HepG2 (cell line): ENCODE measurements at regions not wholly inside any gene's neighbourhood (a gene's known extent, or its start where the extent isn't known, plus 50 kb on each side); places are given as distances from the start of the nearest gene placed in this dataset.

Experiments
- ATAC-seq: fragments of 200-7000 bp; cut with Tn5 transposase; 3 replicates; pipeline ENCODE4 v1.9.1; 2020; ENCODE audit warnings: mild to moderate bottlenecking, moderate library complexity
- BruUV-seq: library from RNA; stranded (reverse); fragments of 400-500 nt; replicated peaks from 2 replicates; lab custom pipeline; 2021; lab: Mats Ljungman, UMichigan
- CTCF ChIA-PET: fragments of 300-600 bp; formaldehyde crosslinking; extraction: SDS; loops from one replicate; lab custom pipeline; 2021; ENCODE audit warnings: low total read pairs, inconsistent platforms, low intra/inter-chr PET ratio; lab: Yijun Ruan, JAX
- POLR2A ChIA-PET: fragments of 350-600 bp; sonication (Branson Sonifier 250); formaldehyde crosslinking; loops from one replicate; lab custom pipeline; 2020; ENCODE audit warnings: antibody characterized with exemption, inconsistent platforms; lab: Yijun Ruan, JAX
- DNase-seq: peaks from one replicate; pipeline ENCODE4 v3.0.0-alpha.2; 2015; ENCODE audit warnings: low spot score
- FAIRE-seq: peaks from 3 replicates; lab custom pipeline; 2011; peaks lifted over from hg19 to GRCh38; lab: Jason Lieb, UNC
- H2AFZ ChIP-seq: one replicate; pipeline ENCODE4 v1.6.1; 2011; ENCODE audit warnings: low read length, inconsistent platforms
- H3K27ac ChIP-seq: fragments of 300-600 bp; 3 replicates; pipeline ENCODE4 v1.8.0; 2011; ENCODE audit warnings: mixed run types, mild to moderate bottlenecking, mixed read lengths, low read length, inconsistent platforms; ENCODE audit not compliant: insufficient read depth; ENCODE audit errors: extremely low read length
- H3K27me3 ChIP-seq, 2 experiments: fragments of 200-600 bp in 1 of 2; 2 replicates in 1 of 2; 3 replicates in 1 of 2; pipeline versions ENCODE4 v1.6.0 to v1.8.0; 2011; ENCODE audit warnings: low read length in 2 of 2, mild to moderate bottlenecking in 2 of 2, moderate library complexity in 2 of 2, inconsistent platforms in 1 of 2; ENCODE audit not compliant: insufficient read depth in 2 of 2, control insufficient read depth in 1 of 2
- H3K36me3 ChIP-seq, 2 experiments: fragments of 200-600 bp in 1 of 2; replicated peaks in 1 of 2; 2 replicates in 1 of 2; 3 replicates in 1 of 2; pipeline versions ENCODE4 v1.5.1 to v1.8.0; 2011; ENCODE audit warnings: low read length in 2 of 2, inconsistent platforms in 1 of 2; ENCODE audit not compliant: insufficient read depth in 2 of 2, control insufficient read depth in 1 of 2
- H3K4me1 ChIP-seq: 2 replicates; pipeline ENCODE4 v1.5.1; 2012; ENCODE audit warnings: low read length, inconsistent platforms; ENCODE audit not compliant: insufficient read depth
- H3K4me2 ChIP-seq: 2 replicates; pipeline ENCODE4 v1.6.0; 2011; ENCODE audit warnings: low read depth, low read length, inconsistent platforms
- H3K4me3 ChIP-seq, 3 experiments: fragments of 200-600 bp in 1 of 3; sonication (generic), shearing (Covaris generic) in 1 of 3; replicated peaks in 1 of 3; 2 replicates each; pipeline ENCODE4 v1.5.1; 2011 to 2016; ENCODE audit warnings: low read length in 3 of 3, inconsistent platforms in 2 of 3, low read depth in 2 of 3, mild to moderate bottlenecking in 2 of 3, control low read depth in 1 of 3, mixed read lengths in 1 of 3; ENCODE audit not compliant: insufficient read depth in 1 of 3
- H3K79me2 ChIP-seq: one replicate; pipeline ENCODE4 v1.6.1; 2011; ENCODE audit warnings: low read length, inconsistent platforms; ENCODE audit not compliant: insufficient read depth
- H3K9ac ChIP-seq: 2 replicates; pipeline ENCODE4 v1.6.0; 2011; ENCODE audit warnings: mild to moderate bottlenecking, low read depth, low read length, inconsistent platforms; ENCODE audit not compliant: insufficient read depth
- H3K9me3 ChIP-seq: 2 replicates; pipeline ENCODE4 v1.5.1; 2012; ENCODE audit warnings: mild to moderate bottlenecking, low read length
- H4K20me1 ChIP-seq: 2 replicates; pipeline ENCODE4 v1.6.0; 2011; ENCODE audit warnings: inconsistent platforms, mild to moderate bottlenecking, low read length, moderate library complexity; ENCODE audit not compliant: insufficient read depth
- ETV6 ChIP-seq: sonication (generic); formaldehyde crosslinking; conservative IDR thresholded peaks from 2 replicates; pipeline ENCODE4 v1.4.0; 2020; ENCODE audit warnings: missing genetic modification reagents
- FOXJ3 ChIP-seq: sonication (generic); formaldehyde crosslinking; IDR thresholded peaks from 2 replicates; pipeline ENCODE4 v1.4.0; 2020; ENCODE audit warnings: missing genetic modification reagents, mild to moderate bottlenecking, borderline replicate concordance
- HCFC1 ChIP-seq: fragments of 150-350 bp; IDR thresholded peaks from 2 replicates; pipeline ENCODE4 v1.6.1; 2014; ENCODE audit warnings: low read depth, low read length
- KLF9 ChIP-seq: IDR thresholded peaks from 2 replicates; pipeline ENCODE4 v1.6.1; 2016; ENCODE audit warnings: low read depth
- NPAS2 ChIP-seq: sonication (generic); formaldehyde crosslinking; IDR thresholded peaks from 2 replicates; pipeline ENCODE4 v1.8.0; 2022; ENCODE audit warnings: mild to moderate bottlenecking, missing genetic modification reagents, borderline replicate concordance
- ZNF263 ChIP-seq: sonication (generic); formaldehyde crosslinking; IDR thresholded peaks from 2 replicates; pipeline ENCODE4 v1.4.0; 2020; ENCODE audit warnings: missing genetic modification reagents
- ZNF513 ChIP-seq: sonication (generic); formaldehyde crosslinking; conservative IDR thresholded peaks from 2 replicates; pipeline ENCODE4 v1.5.0; 2020; ENCODE audit warnings: missing genetic modification reagents
- WGBS: methylation state at CpG from one replicate; pipeline ENCODE4 v1.1.6; 2017; ENCODE audit warnings: low lambda C conversion rate; 5-methylcytosine and 5-hydroxymethylcytosine counted together
- in situ Hi-C: cut with HindIII; loops from 2 replicates; pipeline ENCODE4 v1.10.0; 2017; ENCODE audit warnings: low pct_unique_long_range_greater_than_20kb; ENCODE audit not compliant: extremely low pct_ligation_motif_present
- intact Hi-C: fragments of 100-400 bp; cut with micrococcal nuclease; formaldehyde crosslinking; loops from one replicate; pipeline ENCODE4 v1.10.0; 2022; ENCODE audit not compliant: unreplicated experiment
- TF ChIP-seq, protein P1 (sequence below): sonication (generic); formaldehyde crosslinking; IDR thresholded peaks from 2 replicates; pipeline ENCODE4 v1.4.0; 2020; ENCODE audit warnings: low read depth, mild to moderate bottlenecking, missing genetic modification reagents

DNA sequence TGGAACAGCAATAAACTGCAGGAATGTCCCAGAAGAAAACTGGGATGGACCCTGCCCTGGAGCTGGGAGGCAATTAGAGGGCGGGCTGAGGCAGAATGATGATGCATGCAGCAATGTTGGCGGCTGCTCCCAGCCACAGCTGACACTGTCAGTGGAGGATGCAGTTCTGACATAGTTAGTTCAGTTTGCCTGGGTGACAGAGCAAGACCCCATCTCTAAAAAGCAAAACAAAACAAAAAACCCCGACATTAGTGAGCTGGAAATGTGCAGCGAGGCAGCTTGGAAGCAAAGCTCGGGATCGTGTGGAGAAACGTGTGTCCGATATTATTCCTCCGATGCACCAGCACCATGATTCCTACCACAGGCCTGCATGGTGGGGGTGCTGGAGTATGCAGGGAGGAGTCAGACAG lies 110.1 kb upstream of the UQCRFS1 start:
- DNase-seq (no peak), ATAC-seq (no peak), FAIRE-seq (no peak)
- Histone ChIP-seq H3K36me3 (no peaks in the 10 kb centered on the region), H3K9ac (no peak overlapping the region), H3K27me3 (no peaks in the 10 kb centered on the region; a peak in 1 of 5 replicates), H2AFZ (no peak overlapping the region), H3K79me2 (no peaks in the 10 kb centered on the region), H4K20me1 (no peaks in the 10 kb centered on the region), H3K27ac (no peak overlapping the region), H3K9me3 (no peaks in the 10 kb centered on the region), H3K4me2 (no peak overlapping the region), H3K4me3 (no peak overlapping the region), H3K4me1 (no peaks in the 10 kb centered on the region)
- 24% methylated on average over 4 of the region's 9 CpGs for WGBS
- in situ Hi-C loops (no loop called here), intact Hi-C loops (no loop called here)
- CTCF ChIA-PET, result no interaction called here
- TF ChIP-seq ZNF513, result no peak
- TF ChIP-seq KLF9 (CRISPR knock-in tag), result no peak
- TF ChIP-seq NPAS2 (CRISPR knock-in tag), result no peak
- no peak for TF ChIP-seq FOXJ3 (CRISPR knock-in tag)
- no peak for TF ChIP-seq HCFC1
- TF ChIP-seq, protein P1, sequence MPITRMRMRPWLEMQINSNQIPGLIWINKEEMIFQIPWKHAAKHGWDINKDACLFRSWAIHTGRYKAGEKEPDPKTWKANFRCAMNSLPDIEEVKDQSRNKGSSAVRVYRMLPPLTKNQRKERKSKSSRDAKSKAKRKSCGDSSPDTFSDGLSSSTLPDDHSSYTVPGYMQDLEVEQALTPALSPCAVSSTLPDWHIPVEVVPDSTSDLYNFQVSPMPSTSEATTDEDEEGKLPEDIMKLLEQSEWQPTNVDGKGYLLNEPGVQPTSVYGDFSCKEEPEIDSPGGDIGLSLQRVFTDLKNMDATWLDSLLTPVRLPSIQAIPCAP, result no peak
- TF ChIP-seq ETV6 (CRISPR knock-in tag), result no peak
- no peak for TF ChIP-seq ZNF263 (CRISPR knock-in tag)
- no TSS peak for BruUV-seq
- POLR2A ChIA-PET, result no interaction called here
